Eye (tissue), 1 donor: ENCODE measurements at regions not wholly inside any gene's neighbourhood (a gene's known extent, or its start where the extent isn't known, plus 50 kb on each side); places are given as distances from the start of the nearest gene placed in this dataset.

Source experiments
- DNase-seq: peaks from one replicate; pipeline ENCODE4 v3.0.0-alpha.2; 2015

DNA sequence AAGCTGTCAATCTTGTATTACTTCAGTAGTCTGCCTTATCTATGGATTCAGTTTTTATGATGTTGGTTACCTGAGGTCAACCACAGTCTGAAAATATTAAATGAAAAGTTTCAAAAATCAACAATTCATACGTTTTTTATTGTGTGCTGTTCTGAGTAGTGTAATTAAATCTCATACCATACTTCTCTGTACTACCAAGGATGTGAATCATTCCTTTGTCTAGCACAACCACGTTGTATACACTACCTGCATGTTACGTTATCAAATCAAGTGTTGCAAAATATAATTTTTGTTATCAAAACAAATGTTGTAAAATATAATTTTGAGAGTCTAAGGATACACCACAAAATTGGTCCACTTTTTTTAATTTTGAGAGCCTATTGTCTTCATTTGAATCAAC lies 590.2 kb upstream of the SETBP1 start:
- no peak for DNase-seq

DNA sequence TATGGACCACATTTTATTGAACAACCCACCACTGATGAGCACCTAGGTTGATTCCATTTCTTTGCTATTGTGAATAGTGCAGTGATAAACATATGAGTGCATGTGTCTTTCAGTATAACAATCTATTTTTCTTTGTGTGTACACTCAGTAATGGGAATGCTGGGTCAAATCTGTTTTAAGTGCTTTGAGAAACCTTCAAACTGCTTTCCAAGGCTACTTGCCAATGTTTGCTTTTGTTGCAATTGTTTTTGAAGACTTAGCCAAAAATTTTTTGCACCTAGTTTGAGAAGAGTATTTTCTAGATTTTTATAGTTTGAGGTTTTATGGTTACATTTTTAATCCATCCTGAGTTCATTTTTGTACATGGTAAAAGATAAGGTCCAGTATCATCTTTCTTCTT lies 587.4 kb upstream of the SETBP1 start:
- no peak for DNase-seq

DNA sequence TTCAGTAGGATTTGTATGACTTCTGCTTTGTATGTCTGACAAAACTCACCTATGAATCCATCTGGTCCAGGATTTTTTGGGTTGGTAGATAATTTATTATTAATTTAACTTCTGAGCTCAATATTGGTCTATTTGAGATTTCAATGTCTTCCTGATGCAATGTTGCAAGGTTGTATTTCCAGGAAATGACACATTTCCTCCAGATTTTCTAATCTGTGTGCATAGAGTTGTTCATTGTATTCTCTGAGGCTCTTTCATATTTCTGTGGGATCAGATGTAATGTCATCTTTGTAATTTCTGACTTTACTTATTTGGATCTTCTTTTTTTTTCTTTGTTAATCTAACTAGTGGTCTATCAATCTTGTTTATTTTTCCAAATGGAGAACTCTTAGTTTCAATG lies 584.7 kb upstream of the SETBP1 start:
- no peak for DNase-seq

DNA sequence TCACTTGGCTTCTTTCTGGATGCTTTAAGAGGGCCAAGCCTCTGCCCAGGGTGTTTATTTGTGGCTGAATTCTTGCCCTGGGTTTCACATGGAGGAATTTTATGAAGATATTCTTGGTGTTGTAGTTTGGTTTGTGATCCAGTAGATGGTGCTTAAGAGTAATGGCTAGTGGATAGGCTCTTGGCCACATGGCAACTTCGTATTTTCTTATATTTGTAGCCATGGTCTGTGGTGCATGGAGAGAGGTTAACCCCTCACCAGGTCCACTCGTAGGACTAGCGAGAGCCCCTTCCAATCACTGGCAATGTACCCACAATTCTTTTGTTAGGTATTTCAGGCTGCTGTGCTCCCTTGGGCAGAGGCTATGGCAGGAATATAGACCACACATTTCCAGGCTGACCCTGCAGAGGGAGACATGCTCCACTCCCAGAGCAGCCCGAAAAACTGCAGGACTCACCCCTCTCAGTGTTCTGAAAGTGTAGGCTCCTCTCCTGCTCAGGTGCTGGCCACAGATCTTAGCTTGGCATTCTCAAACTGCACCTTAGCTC lies 582.1 kb upstream of the SETBP1 start:
- DNase-seq: no peak

DNA sequence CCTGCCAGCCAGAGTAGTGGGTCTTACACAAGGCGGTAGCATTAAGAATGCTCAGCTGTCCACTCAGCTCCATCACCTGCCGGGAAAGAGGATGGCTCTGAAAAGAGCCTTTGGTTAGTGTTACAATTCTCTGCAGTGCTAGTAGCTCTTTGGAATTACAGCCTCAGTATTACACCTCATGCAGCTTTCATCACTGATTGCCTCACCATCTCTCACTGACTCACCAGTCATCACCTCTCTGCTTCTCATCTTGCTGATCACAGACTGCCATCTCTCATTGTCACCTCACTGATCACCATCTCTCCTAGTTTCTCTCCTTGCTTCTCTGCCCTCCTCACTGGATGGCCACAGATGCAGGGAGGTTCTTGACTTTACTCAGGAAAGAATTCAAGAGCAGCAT lies 573.5 kb upstream of the SETBP1 start:
- DNase-seq: no peak

DNA sequence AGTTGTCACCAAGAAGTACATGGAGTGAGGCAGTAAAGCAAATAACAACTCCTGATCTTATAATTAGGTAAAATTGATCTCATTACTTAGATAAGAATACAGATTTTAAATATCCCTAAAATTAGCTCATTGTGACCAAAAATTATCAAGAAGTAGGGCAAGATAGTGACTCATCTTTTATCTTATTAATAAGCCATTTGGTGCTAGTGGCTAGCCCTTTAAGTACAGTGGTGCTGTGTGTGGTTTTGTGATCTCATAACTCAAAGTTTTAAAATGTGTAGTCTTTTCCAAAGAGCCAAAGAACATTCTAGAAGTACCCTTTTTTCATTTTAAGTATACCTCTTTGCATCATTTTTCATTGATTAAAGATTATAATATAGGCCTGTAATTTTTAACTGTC lies 569.4 kb upstream of the SETBP1 start:
- DNase-seq: no peak

DNA sequence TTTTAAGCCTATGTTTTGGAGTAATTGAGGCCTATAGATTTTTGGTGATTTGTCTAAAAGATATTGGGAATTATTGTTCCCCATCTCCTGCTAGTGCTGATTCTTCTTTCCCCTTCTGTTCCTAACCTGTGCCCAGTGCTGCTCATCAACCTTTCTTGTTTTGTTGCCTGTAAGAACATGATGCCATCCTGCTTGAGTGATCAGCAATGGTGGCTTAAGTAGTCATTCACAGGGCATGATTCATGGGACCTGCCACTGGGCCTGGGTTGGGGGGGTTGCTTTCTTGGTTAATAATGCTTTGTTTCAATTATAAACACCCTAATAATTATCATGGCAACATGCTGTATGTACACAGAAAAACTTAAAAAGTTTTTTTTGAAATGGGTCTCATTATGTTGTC lies 562.9 kb upstream of the SETBP1 start:
- no peak for DNase-seq

DNA sequence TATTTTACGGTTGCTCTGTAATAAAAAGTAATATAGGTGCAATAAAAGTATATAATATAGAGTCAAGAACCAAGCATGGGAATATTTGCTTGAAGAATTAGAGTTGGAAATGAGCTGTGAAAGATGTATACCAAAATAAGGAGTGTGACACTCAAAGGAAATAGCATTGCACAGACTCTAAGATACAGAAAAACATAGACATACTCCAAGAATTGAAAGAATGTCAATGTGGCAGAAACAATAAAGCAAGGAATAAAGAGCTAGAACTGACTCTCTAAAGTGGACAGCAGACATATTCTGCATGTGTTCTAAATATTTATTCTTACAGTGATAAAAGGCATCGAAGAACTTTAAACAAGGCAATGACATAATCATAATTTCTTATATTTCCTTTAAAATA lies 561.1 kb upstream of the SETBP1 start:
- DNase-seq: no peak

DNA sequence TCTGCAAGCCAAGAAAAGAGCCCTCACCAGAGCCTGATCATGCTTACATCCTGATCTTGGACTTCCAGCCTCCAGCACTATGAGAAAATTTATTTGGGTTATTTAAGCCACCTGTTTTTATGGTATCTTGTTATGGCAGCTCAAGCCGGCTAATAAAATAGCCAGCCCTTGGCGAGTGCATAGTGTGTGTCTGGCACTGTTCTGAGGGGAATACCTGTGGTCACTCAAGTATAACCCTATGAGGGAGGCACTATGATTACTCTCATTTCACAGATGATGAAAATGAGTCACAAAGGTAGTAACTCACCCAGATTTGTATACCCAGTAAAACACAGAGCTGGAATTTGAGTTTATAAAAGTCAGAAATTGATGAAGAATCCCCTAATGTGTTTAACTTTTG lies 556.9 kb upstream of the SETBP1 start:
- DNase-seq: no peak

DNA sequence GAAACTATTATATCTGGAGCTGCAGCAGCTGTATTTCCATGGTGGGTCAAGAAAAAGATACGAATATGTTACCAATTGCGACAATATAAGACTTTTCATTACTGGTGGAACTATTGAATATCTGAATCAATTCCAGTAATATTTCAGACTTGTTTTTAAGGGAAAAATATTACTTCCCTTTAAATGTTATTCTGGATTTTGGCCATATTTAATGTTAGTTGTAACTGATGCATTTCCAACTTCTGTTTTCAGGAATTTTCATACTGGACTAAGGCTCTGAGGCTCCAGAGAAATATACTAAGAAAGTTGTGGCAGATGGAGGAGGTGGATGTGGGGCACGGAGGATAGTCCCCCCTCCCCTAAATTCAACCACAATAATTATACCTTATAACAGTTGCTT lies 555.2 kb upstream of the SETBP1 start:
- no peak for DNase-seq

DNA sequence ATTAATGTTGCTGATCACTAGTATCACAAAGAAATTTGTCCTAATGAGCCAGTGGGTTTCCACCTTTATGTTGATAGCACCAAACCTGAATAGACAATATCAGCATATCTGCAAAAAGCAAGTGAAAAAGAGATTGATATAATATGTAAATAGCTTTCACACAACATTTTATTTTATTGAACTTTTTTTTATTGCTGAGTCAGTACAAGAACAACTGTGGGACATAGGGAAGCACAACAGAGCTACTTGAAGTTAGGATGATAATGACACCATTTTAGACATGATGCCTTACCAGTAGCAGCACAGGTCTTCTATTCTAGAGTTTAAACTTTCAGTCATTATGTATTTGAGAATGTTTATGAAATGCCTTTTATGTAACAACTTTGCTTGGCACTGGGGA lies 554.1 kb upstream of the SETBP1 start:
- DNase-seq: no peak

DNA sequence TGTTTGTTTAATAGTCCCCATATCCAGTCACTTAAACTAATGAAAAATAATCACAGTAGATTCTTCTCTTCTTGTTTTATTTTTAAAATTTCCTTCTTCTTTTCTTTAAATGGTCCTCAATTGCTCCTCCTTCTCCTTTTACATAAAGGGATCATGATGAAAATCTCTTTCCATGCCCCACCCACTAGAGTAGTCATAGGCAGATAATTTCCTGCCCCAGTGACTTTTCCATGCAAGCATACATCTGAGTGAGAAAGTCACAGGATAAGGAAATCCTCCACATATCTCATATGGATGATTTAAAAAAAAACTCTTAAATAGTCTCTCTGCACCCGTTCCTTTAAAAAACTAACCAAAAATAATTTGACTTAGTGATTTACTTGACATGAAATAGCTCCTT lies 552.3 kb upstream of the SETBP1 start:
- no peak for DNase-seq

DNA sequence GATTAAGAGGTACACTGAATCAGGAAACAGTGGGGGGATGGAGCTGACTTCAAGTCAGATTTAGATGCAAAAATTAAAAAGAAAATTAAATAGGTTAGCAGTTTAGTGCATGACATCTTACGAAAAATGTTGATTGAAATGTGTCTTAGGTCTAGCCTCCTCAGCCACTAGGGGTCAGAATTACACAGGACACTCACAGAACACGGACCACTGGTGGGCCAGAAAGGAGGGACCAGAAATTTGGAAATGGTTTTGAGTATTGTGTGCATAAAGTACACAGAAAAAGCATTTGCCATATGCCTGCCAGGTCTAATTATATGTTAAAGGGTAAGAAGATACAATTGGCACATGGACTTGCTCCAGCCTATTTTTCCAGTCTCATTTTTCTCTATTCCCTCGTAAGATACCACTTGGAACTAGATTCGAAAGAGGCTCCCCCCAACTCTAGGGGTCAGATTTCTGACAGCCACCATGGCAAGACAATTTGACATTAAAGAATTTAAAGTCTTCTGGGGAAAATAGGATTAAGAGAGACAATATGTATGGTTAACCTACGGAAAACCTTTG lies 550.2 kb upstream of the SETBP1 start:
- peak; percentile 75 for DNase-seq

DNA sequence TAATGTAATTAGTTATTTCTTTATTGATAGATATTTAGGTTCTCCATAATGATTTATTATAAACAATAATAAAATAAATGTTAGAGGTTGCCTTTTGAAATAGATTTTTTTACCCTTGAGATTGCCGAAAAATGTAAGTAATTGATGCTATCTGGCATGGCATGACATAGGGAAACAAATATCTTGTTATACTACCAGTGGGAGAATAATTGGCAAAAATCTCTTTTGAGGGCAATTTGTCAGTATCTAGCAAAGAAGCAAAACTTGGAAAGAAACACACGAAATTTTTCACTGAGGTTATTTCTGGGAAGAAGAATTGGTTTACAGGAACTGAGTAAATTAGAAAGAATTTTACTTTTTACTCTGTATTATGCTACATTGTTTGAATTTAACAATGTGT lies 547.2 kb upstream of the SETBP1 start:
- no peak for DNase-seq

DNA sequence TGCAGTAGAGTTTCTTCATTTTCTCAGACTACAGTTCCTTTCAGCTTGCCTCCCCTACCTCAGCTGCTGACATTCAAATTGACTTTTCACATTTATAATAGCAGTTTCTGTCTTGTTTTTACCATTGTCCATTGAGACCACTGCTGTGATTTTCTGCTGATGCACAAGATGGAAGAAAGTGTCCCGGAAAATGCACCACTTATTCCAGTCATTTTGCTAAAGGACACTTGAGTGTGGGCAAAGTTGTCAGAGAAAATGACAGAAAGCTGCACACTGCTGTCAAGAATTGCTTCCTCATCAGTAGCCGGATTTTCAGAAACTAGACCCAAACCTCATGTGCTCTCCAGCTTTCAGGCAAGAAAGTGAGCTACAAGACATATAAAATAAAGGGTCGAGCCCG lies 546.2 kb upstream of the SETBP1 start:
- DNase-seq: no peak

DNA sequence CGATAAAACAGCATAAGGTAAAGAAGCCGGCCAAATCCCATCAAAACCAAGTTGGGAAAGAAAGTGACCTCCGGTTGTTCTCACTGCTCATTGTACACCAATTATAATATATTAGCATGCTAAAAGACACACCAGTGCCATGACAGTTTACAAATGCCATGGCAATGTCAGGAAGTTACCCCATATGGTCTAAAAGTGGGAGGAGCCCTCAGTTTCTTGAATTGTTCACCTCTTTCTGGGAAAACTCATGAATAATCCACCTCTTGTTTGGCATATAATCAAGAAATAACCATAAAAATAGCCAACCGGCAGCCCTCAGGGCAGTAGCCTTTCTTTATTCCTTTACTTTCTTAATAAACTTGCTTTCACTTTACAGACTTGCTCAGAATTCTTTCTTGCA lies 544.9 kb upstream of the SETBP1 start:
- no peak for DNase-seq

DNA sequence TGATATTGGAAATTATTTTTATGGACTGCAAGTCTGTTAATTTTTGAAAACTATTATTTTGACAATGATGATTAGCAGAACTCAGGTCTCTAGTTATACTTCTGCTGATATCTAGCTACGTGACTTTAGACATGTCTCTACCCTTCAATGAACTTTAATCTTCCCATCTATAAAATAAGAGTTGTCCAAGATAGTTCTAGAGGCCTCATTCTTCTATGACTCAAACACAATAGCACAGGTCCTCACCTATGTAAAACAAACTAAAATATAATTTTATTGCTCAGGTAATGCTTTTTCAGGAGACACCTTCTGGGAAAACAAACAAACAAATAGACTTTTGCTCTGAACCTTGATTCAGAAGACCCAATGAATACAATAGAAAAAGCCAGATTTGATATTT lies 544.4 kb upstream of the SETBP1 start:
- DNase-seq: no peak

DNA sequence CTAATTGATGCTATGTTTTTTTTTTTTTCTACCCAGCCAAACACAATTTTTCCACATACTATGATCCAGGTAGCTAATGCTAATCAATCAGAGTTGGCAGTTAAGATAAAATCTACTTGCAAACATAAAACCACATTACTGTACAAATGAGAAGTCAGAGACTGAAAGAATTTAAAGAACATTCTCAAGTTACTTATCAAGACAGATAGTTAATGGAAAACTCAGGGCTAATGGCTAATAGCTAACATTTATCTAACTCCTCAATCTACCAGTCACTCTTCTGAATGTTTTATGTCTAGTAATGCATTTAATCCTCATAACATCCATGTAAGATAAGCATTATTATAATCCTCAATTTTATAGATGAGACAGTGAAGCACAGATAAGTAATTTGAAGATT lies 537.6 kb upstream of the SETBP1 start:
- DNase-seq: no peak

DNA sequence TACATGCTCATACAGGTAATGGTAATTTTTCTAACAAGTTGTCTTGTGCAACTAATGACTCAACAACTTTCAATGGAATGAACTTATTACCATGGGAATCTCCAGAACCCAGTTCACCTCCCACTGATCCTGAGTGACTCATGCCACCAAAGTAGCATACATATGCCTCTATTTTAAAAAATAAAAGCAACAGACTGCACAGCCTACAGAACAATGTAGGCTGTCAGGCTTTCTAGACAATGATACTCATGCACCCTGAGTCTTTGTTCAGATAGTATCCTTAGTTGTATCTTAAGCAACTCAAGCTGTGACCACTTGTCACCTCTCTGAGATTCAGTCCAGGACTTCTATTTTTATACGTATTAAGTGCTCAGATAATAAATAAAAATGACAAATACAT lies 531.0 kb upstream of the SETBP1 start:
- no peak for DNase-seq

DNA sequence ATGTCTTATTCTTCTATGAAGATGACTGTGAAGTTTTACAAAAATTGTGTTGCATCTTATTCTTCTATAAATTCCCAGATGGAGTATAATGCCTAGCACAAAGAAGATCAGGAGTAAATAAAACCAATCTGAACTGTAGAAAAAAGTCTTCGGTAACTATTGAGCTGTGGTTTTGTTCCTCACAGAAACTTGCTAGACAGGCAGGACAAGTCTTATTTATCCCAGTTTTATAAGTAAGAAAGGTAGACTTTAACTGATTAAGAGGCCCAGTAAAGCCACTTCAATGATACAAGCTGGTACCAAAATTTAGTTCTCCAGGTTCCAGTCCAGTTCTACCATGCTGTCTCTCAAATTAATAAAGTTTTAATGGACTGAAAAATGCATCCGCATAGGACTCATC lies 526.7 kb upstream of the SETBP1 start:
- no peak for DNase-seq

DNA sequence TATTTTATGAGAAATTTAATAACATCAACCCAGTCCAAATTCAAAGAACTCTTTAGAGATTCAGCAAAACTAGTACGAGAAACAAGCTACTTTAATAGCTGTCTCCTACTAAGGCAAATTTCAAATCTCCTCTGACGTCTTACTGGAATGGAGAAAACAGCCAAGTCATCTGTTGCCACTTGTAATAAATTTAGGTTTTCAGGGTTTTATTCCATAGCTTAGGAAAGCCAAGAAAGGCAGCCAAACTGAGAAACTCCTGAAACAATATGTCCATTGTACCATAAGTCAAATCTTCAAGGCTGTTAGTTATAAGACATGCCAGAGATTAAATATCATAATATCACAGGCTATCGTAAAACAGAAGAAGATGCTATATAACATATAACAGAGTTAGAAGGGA lies 524.6 kb upstream of the SETBP1 start:
- peak; percentile 35 for DNase-seq

DNA sequence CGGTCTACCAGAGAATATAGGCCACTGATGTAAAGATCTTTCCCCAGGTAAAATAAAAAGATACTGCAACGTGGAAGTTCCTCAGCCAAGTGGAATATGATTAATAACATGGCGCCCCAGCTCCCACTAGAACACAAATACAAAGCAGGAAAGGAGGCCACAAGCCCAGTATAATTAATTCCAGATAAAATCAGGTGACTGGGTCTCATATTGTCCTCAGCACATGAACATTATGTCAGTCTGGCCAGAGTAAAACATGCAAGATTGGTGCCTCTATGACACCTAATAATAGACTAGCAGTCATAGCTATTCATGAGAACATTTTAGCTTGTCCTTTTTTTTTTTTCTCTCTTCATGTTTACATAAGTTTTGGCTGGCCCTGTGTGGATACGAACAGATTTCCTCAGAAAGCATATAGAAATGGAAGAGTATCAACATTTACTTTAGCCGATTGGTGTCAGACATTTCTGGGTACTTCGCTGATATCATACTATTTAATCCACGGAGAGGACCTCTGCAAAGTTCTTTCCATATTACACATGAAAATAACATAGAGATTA lies 523.8 kb upstream of the SETBP1 start:
- DNase-seq: no peak

DNA sequence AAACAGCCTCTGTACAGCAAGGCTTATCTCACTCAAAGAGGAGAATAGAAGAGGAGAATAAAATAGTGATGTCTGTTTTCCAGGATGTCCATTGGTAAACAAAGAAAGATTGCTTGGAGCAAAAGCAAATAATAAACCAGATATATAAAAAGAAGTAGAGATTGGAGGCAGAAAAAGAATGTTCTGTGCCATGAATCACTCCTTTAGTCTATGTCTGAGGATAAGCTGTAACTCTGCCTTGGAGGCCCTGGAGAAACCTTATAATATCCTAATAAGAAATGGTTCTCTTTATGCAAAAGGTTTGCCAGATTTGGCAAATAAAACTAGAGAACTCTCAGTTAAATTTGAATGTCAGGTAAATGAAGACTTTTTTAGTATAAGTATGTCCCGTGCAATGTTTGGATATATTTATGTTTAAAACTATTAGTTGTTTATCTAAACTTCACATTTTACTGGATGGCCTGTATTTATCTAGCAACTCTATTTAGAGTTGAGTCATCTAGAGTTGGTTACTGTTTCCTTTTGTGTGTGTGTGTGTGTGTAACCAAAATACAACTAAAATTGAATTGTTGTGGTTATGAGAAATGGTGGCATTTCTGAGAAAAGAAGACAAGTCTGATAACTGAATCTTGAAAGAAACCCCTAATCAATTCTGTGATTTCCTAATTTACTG lies 510.3 kb upstream of the SETBP1 start:
- no peak for DNase-seq

DNA sequence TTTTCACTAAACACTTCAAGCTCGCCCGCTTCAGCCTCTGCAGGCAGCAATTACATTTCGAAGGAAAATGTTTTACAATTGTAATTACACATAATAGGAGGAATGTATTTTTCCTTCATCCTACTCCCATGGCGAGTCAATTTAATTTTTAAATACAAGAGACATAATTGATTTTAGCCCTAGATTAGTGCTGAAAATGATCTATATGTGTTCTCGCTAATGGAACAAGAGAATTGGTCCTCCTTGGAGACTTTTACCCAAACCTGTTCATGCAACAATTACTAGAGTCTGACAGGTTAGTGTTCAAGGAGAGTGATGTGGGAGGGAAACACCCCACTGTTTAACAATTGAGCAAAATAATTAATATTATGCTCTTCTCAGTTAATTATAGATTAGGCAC lies 509.4 kb upstream of the SETBP1 start:
- DNase-seq: no peak

DNA sequence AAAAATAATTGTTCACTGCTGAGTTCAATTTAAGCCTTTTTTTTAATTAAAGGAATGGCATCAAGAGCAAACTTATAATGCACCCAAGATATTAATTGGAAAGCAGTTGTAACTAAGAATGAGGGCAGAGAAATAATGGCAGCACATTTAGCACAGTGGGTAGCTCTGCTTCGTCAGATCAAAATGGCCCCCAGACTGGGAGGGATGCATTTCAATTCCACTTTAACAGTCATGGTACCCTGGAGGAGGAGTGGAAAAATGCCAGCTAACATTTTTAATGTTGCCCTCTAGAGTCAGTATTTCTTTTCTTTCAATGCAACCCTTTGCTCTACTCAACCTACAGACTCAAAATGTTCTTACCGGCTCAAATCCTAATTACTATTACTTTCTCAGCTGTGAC lies 504.8 kb upstream of the SETBP1 start:
- no peak for DNase-seq
